GM19467 (cell line): ENCODE measurements at regions not wholly inside any gene's neighbourhood (a gene's known extent, or its start where the extent isn't known, plus 50 kb on each side); places are given as distances from the start of the nearest gene placed in this dataset.
"Not testable (repeated sequence)": the region's sequence is repeated elsewhere in the genome, so short reads cannot be mapped to it uniquely, and the experiment has no call there.

ENCODE experiments used
- ATAC-seq: cut with Tn5 transposase; IDR thresholded peaks from one replicate; pipeline ENCODE4 v1.9.1; 2021; ENCODE audit warnings: mild to moderate bottlenecking, moderate library complexity; ENCODE audit not compliant: unreplicated experiment

- no peak for ATAC-seq
These were observed 233.4 kb upstream of the PELI2 start for GRCh38 chr14:55884819-55885218.

GRCh38 chr14:55889124-55889523 lies 229.1 kb upstream of the PELI2 start:
- ATAC-seq: no peak

GRCh38 chr14:55891692-55892091 lies 226.5 kb upstream of the PELI2 start:
- no peak for ATAC-seq

GRCh38 chr14:55892906-55893305 lies 225.3 kb upstream of the PELI2 start:
- no peak for ATAC-seq

- no peak for ATAC-seq
These were observed 224.5 kb upstream of the PELI2 start for GRCh38 chr14:55893705-55894104.

GRCh38 chr14:55897031-55897430 lies 221.2 kb upstream of the PELI2 start:
- no peak for ATAC-seq

GRCh38 chr14:55898938-55899337 lies 219.3 kb upstream of the PELI2 start:
- no peak for ATAC-seq

GRCh38 chr14:55899531-55899930 lies 218.7 kb upstream of the PELI2 start:
- ATAC-seq: no peak

GRCh38 chr14:55900749-55901148 lies 217.5 kb upstream of the PELI2 start:
- ATAC-seq: no peak

GRCh38 chr14:55901291-55901690 lies 216.9 kb upstream of the PELI2 start:
- ATAC-seq: no peak

GRCh38 chr14:55902241-55902640 lies 216.0 kb upstream of the PELI2 start:
- no peak for ATAC-seq

GRCh38 chr14:55904086-55904485 lies 214.1 kb upstream of the PELI2 start:
- no peak for ATAC-seq

GRCh38 chr14:55908106-55908505 lies 210.1 kb upstream of the PELI2 start:
- no peak for ATAC-seq

- ATAC-seq: no peak
These were observed 208.3 kb upstream of the PELI2 start for GRCh38 chr14:55909879-55910278.

GRCh38 chr14:55910601-55911243 lies 207.5 kb upstream of the PELI2 start:
- no peak for ATAC-seq

GRCh38 chr14:55911776-55912175 lies 206.4 kb upstream of the PELI2 start:
- ATAC-seq: no peak

GRCh38 chr14:55912344-55912743 lies 205.9 kb upstream of the PELI2 start:
- ATAC-seq: no peak

- ATAC-seq: no peak
These were observed 204.7 kb upstream of the PELI2 start for GRCh38 chr14:55913324-55914025.

- ATAC-seq: no peak
These were observed 203.4 kb upstream of the PELI2 start for GRCh38 chr14:55914771-55915170.

- no peak for ATAC-seq
These were observed 202.8 kb upstream of the PELI2 start for GRCh38 chr14:55915456-55915855.

- not testable (repeated sequence) for ATAC-seq
These were observed 198.4 kb upstream of the PELI2 start for GRCh38 chr14:55919800-55920199.

- ATAC-seq: no peak
These were observed 196.7 kb upstream of the PELI2 start for GRCh38 chr14:55921511-55921910.

- no peak for ATAC-seq
These were observed 192.2 kb upstream of the PELI2 start for GRCh38 chr14:55926007-55926406.
